SK-N-MC (cell line): ENCODE measurements at regions not wholly inside any gene's neighbourhood (a gene's known extent, or its start where the extent isn't known, plus 50 kb on each side); places are given as distances from the start of the nearest gene placed in this dataset.

Source experiments
- FOXP2 ChIP-seq: optimal IDR thresholded peaks from 2 replicates; pipeline ENCODE3; 2011; ENCODE audit warnings: mild to moderate bottlenecking, moderate library complexity; ENCODE audit not compliant: insufficient read depth; ENCODE audit errors: extremely low read length, control extremely low read depth
- POLR2AphosphoS5 ChIP-seq: IDR thresholded peaks from 2 replicates; pipeline ENCODE4 v1.6.1; 2012; ENCODE audit warnings: mild to moderate bottlenecking, low read depth, low read length, borderline replicate concordance

DNA sequence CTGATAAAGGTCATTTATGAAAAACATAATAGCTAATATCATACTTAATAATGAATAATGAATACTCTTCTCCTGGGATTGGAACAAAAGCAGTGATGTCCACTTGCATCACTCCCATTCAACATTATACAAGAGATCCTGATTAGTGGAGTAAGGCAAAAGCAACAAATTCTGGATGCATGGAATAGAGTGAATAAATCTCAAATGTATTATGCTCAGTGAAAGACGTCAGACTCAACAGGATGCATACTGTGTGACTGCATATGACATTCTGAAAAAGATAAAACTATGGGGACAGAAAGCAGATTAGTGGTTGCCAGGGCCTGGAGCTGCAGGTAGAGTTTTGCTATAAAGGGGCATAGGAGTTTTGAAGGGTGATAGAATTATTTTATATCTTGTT, 77.6 kb upstream of the ZBTB20 start:
- TF ChIP-seq POLR2AphosphoS5 (no peak), FOXP2 (no peak)
